MM.1S (cell line): ENCODE measurements at regions not wholly inside any gene's neighbourhood (a gene's known extent, or its start where the extent isn't known, plus 50 kb on each side); places are given as distances from the start of the nearest gene placed in this dataset.

Experiments
- DNase-seq: peaks from one replicate; pipeline ENCODE4 v3.0.0-alpha.2; 2015
- H2AFZ ChIP-seq: fragments of 300-600 bp; sonication (generic); 2 replicates; pipeline ENCODE4 v1.6.0; 2016; ENCODE audit warnings: antibody characterized with exemption, low read length
- H3F3A ChIP-seq: fragments of 300-600 bp; sonication (generic); 2 replicates; pipeline ENCODE4 v1.6.1; 2016; ENCODE audit warnings: mild to moderate bottlenecking, antibody characterized with exemption, low read length, moderate library complexity, mixed read lengths; ENCODE audit not compliant: insufficient read depth
- H3K27ac ChIP-seq: fragments of 300-600 bp; sonication (generic); 2 replicates; pipeline ENCODE4 v1.5.1; 2016; ENCODE audit warnings: mild to moderate bottlenecking, low read length
- H3K27me3 ChIP-seq: fragments of 300-600 bp; sonication (generic); replicated peaks from 2 replicates; pipeline ENCODE4 v1.6.0; 2016; ENCODE audit warnings: low read length; ENCODE audit not compliant: insufficient read depth
- H3K36me3 ChIP-seq: fragments of 300-600 bp; sonication (generic); replicated peaks from 2 replicates; pipeline ENCODE4 v1.6.1; 2016; ENCODE audit warnings: mild to moderate bottlenecking, low read length, mixed read lengths; ENCODE audit not compliant: insufficient read depth
- H3K4me1 ChIP-seq: fragments of 300-600 bp; sonication (generic); 2 replicates; pipeline ENCODE4 v1.6.1; 2016; ENCODE audit warnings: low read length, mixed read lengths
- H3K4me2 ChIP-seq: fragments of 300-600 bp; sonication (generic); 2 replicates; pipeline ENCODE4 v1.6.0; 2016; ENCODE audit warnings: low read depth, low read length
- H3K4me3 ChIP-seq: fragments of 300-600 bp; sonication (generic); 2 replicates; pipeline ENCODE4 v1.5.1; 2016; ENCODE audit warnings: low read length, mixed read lengths
- H3K79me2 ChIP-seq: fragments of 300-600 bp; sonication (generic); 2 replicates; pipeline ENCODE4 v1.6.1; 2016; ENCODE audit warnings: mixed run types, low read length, mixed read lengths
- H3K9ac ChIP-seq: fragments of 300-600 bp; sonication (generic); 2 replicates; pipeline ENCODE4 v1.6.1; 2016; ENCODE audit warnings: low read length, mixed read lengths
- H3K9me2 ChIP-seq: fragments of 300-600 bp; sonication (generic); replicated peaks from 2 replicates; pipeline ENCODE4 v1.6.1; 2016; ENCODE audit warnings: mild to moderate bottlenecking, low read length, mixed read lengths; ENCODE audit not compliant: insufficient read depth
- H3K9me3 ChIP-seq: fragments of 300-600 bp; sonication (generic); replicated peaks from 2 replicates; pipeline ENCODE4 v1.6.1; 2016; ENCODE audit warnings: mild to moderate bottlenecking, low read length, mixed read lengths; ENCODE audit not compliant: insufficient read depth
- H4K20me1 ChIP-seq: fragments of 300-600 bp; sonication (generic); 2 replicates; pipeline ENCODE4 v1.6.1; 2016; ENCODE audit warnings: mild to moderate bottlenecking, low read length, moderate library complexity, mixed read lengths; ENCODE audit not compliant: insufficient read depth
- EZH2 ChIP-seq: fragments of 300-600 bp; sonication (generic); optimal IDR thresholded peaks from 2 replicates; pipeline ENCODE3; 2017; ENCODE audit warnings: low read depth, mild to moderate bottlenecking, antibody characterized with exemption, low read length, mixed read lengths
- EZH2phosphoT487 ChIP-seq: fragments of 300-600 bp; sonication (generic); IDR thresholded peaks from 2 replicates; pipeline ENCODE4 v1.6.1; 2018; ENCODE audit warnings: antibody characterized with exemption, low read length
- TF ChIP-seq, protein P1 (sequence below): fragments of 300-600 bp; sonication (generic); IDR thresholded peaks from 2 replicates; pipeline ENCODE4 v1.5.1; 2016; ENCODE audit warnings: antibody characterized with exemption, low read length, mixed read lengths

DNA sequence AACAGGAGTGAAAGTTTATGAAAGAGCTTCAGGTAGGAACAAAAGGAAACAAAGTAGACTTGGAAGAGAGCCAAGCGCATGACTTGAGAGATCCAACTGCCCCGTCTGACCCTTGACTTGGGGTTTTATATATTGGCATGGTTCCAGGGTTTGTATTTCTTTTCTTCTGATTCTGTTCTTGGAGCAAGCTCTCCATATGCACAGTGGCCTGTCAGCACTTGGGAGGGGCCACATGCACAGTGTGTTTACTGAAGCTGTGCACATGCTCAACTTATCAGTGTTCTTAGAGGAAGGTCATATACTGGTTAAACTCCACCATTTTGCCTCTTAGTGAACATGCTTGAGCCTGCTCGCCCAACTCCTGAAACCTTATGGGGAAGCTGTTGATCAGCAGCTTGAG, 953.7 kb downstream of the TFAP2A start:
- TF ChIP-seq, protein P1, sequence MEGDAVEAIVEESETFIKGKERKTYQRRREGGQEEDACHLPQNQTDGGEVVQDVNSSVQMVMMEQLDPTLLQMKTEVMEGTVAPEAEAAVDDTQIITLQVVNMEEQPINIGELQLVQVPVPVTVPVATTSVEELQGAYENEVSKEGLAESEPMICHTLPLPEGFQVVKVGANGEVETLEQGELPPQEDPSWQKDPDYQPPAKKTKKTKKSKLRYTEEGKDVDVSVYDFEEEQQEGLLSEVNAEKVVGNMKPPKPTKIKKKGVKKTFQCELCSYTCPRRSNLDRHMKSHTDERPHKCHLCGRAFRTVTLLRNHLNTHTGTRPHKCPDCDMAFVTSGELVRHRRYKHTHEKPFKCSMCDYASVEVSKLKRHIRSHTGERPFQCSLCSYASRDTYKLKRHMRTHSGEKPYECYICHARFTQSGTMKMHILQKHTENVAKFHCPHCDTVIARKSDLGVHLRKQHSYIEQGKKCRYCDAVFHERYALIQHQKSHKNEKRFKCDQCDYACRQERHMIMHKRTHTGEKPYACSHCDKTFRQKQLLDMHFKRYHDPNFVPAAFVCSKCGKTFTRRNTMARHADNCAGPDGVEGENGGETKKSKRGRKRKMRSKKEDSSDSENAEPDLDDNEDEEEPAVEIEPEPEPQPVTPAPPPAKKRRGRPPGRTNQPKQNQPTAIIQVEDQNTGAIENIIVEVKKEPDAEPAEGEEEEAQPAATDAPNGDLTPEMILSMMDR, result no peak
- no peak for TF ChIP-seq EZH2
- TF ChIP-seq EZH2phosphoT487, result no peak

DNA sequence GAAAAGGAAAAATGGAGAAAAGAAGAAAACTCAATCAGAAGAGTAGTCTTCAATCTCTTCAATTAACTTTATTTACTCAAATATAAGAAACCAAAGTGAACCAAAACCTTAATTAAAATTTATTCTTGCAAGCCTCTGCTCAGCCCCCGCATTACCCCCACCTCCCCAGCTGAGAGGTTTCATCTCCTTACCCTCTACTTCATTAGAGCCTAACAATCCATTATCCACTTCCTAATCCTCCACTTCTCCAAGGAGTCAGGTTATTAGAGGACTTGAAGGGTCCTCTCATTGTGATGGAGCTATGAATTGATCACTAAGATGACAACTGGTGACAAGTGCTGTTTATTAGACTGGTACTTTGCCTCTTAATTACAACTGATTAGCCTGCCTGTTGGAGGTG, 956.5 kb downstream of the TFAP2A start:
- Histone ChIP-seq H3K36me3 (no peaks in the 10 kb centered on the region), H3K27ac (no peak overlapping the region), H3K9me3 (no peaks in the 10 kb centered on the region), H3K79me2 (no peaks in the 10 kb centered on the region), H4K20me1 (no peaks in the 10 kb centered on the region), H3K9ac (no peak overlapping the region), H3K9me2 (no peaks in the 10 kb centered on the region), H3K27me3 (no peaks in the 10 kb centered on the region), H3K4me3 (no peak overlapping the region), H2AFZ (no peak overlapping the region), H3K4me1 (no peaks in the 10 kb centered on the region), H3K4me2 (no peak overlapping the region), H3F3A (no peaks in the 10 kb centered on the region)
- no peak for TF ChIP-seq EZH2
- TF ChIP-seq, protein P1, result no peak
- no peak for TF ChIP-seq EZH2phosphoT487
- DNase-seq, result no peak

More for the DNA sequence above, 953.7 kb downstream of the TFAP2A start:
- Histone ChIP-seq H3K9me2 (no peaks in the 10 kb centered on the region), H3K36me3 (no peaks in the 10 kb centered on the region), H2AFZ (no peak overlapping the region), H3K27ac (no peak overlapping the region), H3K4me2 (no peak overlapping the region), H3K79me2 (no peaks in the 10 kb centered on the region), H3K9ac (no peak overlapping the region), H3K4me1 (no peaks in the 10 kb centered on the region), H3K4me3 (no peak overlapping the region), H3K9me3 (no peaks in the 10 kb centered on the region), H4K20me1 (no peaks in the 10 kb centered on the region), H3F3A (no peaks in the 10 kb centered on the region), H3K27me3 (no peaks in the 10 kb centered on the region)
- DNase-seq, result no peak

DNA sequence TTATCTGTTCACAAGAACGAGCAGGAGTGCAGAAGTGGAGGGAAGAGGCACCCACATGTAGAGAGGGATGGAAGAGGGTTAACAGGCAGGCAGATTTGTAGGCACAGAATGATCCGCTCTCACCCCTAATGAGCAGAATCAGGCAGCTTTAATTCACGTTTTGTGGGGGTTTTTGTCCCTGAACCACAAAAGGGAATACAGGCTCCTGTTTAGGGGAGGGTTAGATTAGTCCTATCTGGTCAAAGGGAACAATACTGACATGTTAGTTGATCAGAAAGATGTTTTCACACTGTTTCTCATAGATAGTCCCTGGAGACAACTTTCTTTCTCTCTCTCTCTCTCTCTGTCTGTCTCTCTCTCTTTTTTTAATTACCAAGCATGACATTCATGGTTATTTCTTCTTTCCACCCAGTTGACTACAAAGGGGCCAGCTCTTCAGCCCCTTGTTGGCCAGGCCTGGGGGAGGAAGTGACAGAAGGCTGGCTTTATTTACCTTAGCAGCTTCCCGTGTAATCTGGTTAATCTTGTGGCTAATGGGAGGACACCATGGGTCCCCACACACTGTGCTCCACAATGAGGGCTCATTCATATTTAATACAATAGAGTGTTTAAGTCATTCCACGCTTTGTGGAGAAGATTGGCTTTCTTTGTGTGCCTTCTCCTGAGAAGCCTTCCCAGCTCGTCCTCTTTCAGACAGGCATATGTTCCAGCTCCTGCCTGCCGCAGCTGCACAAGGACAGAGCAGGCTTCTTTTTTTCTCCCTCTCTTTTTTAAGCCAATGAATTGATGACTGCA, 958.8 kb downstream of the TFAP2A start:
- Histone ChIP-seq H4K20me1 (no peaks in the 10 kb centered on the region), H3K4me1 (no peaks in the 10 kb centered on the region), H3F3A (no peaks in the 10 kb centered on the region), H3K27ac (no peak overlapping the region), H2AFZ (no peak overlapping the region), H3K4me2 (no peak overlapping the region), H3K79me2 (no peaks in the 10 kb centered on the region), H3K9me3 (no peaks in the 10 kb centered on the region), H3K9me2 (no peaks in the 10 kb centered on the region), H3K4me3 (no peak overlapping the region), H3K36me3 (no peaks in the 10 kb centered on the region), H3K27me3 (no peaks in the 10 kb centered on the region), H3K9ac (no peak overlapping the region)
- no peak for TF ChIP-seq EZH2
- TF ChIP-seq EZH2phosphoT487, result no peak
- TF ChIP-seq, protein P1, result no peak
- DNase-seq, result no peak
